ENCODE measurements at regions not wholly inside any gene's neighbourhood (a gene's known extent, or its start where the extent isn't known, plus 50 kb on each side); places are given as distances from the start of the nearest gene placed in this dataset.

DNA sequence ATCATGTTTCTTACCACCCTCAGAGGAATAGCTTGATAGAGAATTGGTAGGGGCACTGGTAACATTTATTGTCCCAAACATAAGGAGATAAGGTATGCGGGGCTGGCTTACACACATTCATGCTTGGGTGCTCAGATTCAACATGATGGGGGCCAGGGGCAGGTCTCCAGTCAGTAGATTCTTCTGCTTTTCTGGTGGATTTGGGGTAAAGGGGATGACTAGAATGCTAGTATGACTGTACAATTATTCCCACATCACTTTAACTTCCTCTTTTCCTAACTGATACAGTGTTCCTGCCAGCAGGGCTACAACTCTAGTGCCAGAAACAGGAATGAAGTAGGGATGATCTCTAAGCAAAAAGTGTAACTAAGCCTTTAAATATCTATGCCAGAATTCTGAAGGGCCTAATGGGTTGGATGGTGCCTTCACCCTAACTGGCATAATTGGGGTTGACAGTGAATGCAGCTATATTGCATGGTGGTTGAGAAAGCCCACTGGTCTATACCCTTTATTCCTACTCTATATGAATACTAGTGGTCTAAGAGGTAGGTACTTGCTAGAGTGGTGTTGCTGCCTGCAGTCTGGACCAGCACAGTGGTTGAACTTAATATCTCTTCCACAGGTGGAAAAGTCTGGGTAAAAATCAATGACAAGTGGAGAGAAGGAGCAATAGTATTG, 117.4 kb downstream of the IL12A start:
- DNase-seq, result no peak
- POLR2A ChIA-PET, result no interaction called here
- Histone ChIP-seq H3K79me2 (ENCODE audit: insufficient read depth) (no peaks in the 10 kb centered on the region), H3K9me3 (no peaks in the 10 kb centered on the region), H3K4me3 (ENCODE audit: low read depth in 2 of 2, low read length in 1 of 2) (no peak overlapping the region), H4K20me1 (ENCODE audit: insufficient read depth) (no peaks in the 10 kb centered on the region), H3K27ac (ENCODE audit: low read depth in 2 of 2, low read length in 1 of 2) (no peak overlapping the region), H3K36me3 (replicated peaks in 1 of 2; ENCODE audit: control insufficient read depth in 1 of 2, insufficient read depth in 2 of 2, low read length in 1 of 2) (no peaks in the 10 kb centered on the region), H2AFZ (ENCODE audit: low read depth) (no peak overlapping the region), H3K4me1 (ENCODE audit: control insufficient read depth in 1 of 2, insufficient read depth in 2 of 2, low read depth in 1 of 2, low read length in 1 of 2) (no peaks in the 10 kb centered on the region), H3K4me2 (no peak overlapping the region), H3F3A (replicated peaks; ENCODE audit: insufficient read depth) (no peaks in the 10 kb centered on the region), H3K9me2 (no peaks in the 10 kb centered on the region), H3K27me3 (ENCODE audit: insufficient read depth) (no peaks in the 10 kb centered on the region), H3K9ac (no peak overlapping the region)
- 86% methylated on average over 1 of the region's 1 CpG for WGBS (ENCODE audit: low lambda C conversion rate)
- TF ChIP-seq, protein P1, sequence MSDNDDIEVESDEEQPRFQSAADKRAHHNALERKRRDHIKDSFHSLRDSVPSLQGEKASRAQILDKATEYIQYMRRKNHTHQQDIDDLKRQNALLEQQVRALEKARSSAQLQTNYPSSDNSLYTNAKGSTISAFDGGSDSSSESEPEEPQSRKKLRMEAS (IDR thresholded peaks at IDR 0.05; ENCODE audit: low read depth), result no peak
- TF ChIP-seq EP300 (IDR thresholded peaks at IDR 0.05; ENCODE audit: borderline replicate concordance in 1 of 2, low read depth in 1 of 2, low read length in 1 of 2), result no peak
- TF ChIP-seq POLR2AphosphoS5 (IDR thresholded peaks at IDR 0.05; ENCODE audit: low read depth, low read length), result no peak
- TF ChIP-seq ELF1 (IDR thresholded peaks at IDR 0.05), result no peak
- TF ChIP-seq RCOR1 (IDR thresholded peaks at IDR 0.05; ENCODE audit: low read length), result no peak
- no peak for TF ChIP-seq TCF12 (IDR thresholded peaks at IDR 0.05)
- TF ChIP-seq TAF1 (IDR thresholded peaks at IDR 0.05; ENCODE audit: borderline replicate concordance, low read depth, low read length), result no peak
- TF ChIP-seq FOXJ3 (CRISPR knock-in tag; IDR thresholded peaks at IDR 0.05), result no peak
- no peak for TF ChIP-seq MXI1 (IDR thresholded peaks at IDR 0.05; ENCODE audit: low read depth, low read length)
- TF ChIP-seq RFX5 (IDR thresholded peaks at IDR 0.05; ENCODE audit: low read length), result no peak
- TF ChIP-seq TEAD4 (IDR thresholded peaks at IDR 0.05; ENCODE audit: borderline replicate concordance, insufficient read depth), result no peak
- no peak for TF ChIP-seq CHD2 (IDR thresholded peaks at IDR 0.05; ENCODE audit: low read length, partially characterized antibody)
- TF ChIP-seq, protein P2, sequence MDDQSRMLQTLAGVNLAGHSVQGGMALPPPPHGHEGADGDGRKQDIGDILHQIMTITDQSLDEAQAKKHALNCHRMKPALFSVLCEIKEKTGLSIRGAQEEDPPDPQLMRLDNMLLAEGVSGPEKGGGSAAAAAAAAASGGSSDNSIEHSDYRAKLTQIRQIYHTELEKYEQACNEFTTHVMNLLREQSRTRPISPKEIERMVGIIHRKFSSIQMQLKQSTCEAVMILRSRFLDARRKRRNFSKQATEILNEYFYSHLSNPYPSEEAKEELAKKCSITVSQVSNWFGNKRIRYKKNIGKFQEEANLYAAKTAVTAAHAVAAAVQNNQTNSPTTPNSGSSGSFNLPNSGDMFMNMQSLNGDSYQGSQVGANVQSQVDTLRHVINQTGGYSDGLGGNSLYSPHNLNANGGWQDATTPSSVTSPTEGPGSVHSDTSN (IDR thresholded peaks at IDR 0.05), result no peak
- TF ChIP-seq, protein P3, sequence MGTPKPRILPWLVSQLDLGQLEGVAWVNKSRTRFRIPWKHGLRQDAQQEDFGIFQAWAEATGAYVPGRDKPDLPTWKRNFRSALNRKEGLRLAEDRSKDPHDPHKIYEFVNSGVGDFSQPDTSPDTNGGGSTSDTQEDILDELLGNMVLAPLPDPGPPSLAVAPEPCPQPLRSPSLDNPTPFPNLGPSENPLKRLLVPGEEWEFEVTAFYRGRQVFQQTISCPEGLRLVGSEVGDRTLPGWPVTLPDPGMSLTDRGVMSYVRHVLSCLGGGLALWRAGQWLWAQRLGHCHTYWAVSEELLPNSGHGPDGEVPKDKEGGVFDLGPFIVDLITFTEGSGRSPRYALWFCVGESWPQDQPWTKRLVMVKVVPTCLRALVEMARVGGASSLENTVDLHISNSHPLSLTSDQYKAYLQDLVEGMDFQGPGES (IDR thresholded peaks at IDR 0.05; ENCODE audit: low read depth, low read length), result no peak
- CTCF ChIA-PET, result interaction anchor here (1.3 kb wide), 1 partner anchor 11 kb away, joined by 3 read pairs; no protein-coding TSS in a partner anchor

Data from SK-N-SH (cell line).